T-helper 2 cell treated with Interferon-gamma antibody and Interleukin-4, amounts not matched to agents 5 μg/mL and 100 μg/mL, for 36 hours (primary cell): ENCODE measurements at regions not wholly inside any gene's neighbourhood (a gene's known extent, or its start where the extent isn't known, plus 50 kb on each side); places are given as distances from the start of the nearest gene placed in this dataset.
"Not testable (repeated sequence)": the region's sequence is repeated elsewhere in the genome, so short reads cannot be mapped to it uniquely, and the experiment has no call there.

Experiments
- DNase-seq: peaks from one replicate; pipeline ENCODE4 v3.0.0; 2021; ENCODE audit warnings: low spot score
- H3K27ac Mint-ChIP-seq: one replicate; pipeline ENCODE4 v1.8.0; 2021; ENCODE audit warnings: mild to moderate bottlenecking, mixed read lengths
- H3K27me3 Mint-ChIP-seq: one replicate; pipeline ENCODE4 v1.8.0; 2021; ENCODE audit warnings: low read depth, mixed read lengths
- H3K36me3 Mint-ChIP-seq: one replicate; pipeline ENCODE4 v1.8.0; 2021; ENCODE audit warnings: low read depth, mixed read lengths
- H3K4me1 Mint-ChIP-seq: one replicate; pipeline ENCODE4 v1.8.0; 2021; ENCODE audit warnings: low read depth, mixed read lengths
- H3K4me3 Mint-ChIP-seq: one replicate; pipeline ENCODE4 v1.8.0; 2022; ENCODE audit warnings: mild to moderate bottlenecking, moderate library complexity, mixed read lengths
- H3K9me3 Mint-ChIP-seq: one replicate; pipeline ENCODE4 v1.8.0; 2021; ENCODE audit warnings: mixed read lengths

DNA sequence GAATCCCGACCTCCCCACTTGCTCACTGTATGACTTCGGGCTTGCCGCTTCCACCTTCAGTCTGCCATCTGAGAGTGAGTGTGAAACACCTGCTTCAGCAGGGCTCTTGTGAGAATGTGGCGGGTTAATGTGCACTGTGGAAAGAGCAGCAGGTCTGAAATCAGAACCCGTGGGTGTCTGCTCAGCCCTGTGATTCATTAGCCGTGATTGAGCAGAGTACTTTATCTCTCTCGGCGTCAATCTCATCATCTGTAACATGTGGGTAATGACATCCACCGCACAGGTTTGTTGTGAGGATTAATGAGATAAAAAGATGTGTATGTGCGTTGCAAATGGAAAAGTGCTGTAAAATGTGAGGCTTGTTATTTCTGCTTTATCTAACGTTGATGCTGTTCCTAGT is 128.6 kb downstream of the LRATD1 start:
- Mint-ChIP-seq H3K4me1 (no peaks in the 10 kb centered on the region), H3K36me3 (no peaks in the 10 kb centered on the region), H3K27ac (no peak overlapping the region), H3K9me3 (no peaks in the 10 kb centered on the region), H3K4me3 (no peak overlapping the region), H3K27me3 (no peaks in the 10 kb centered on the region)
- no peak for DNase-seq

GRCh38 chr2:14773696-14774095 is 141.2 kb downstream of the LRATD1 start:
- Mint-ChIP-seq H3K27ac (no peak overlapping the region), H3K9me3 (no peaks in the 10 kb centered on the region)

DNA sequence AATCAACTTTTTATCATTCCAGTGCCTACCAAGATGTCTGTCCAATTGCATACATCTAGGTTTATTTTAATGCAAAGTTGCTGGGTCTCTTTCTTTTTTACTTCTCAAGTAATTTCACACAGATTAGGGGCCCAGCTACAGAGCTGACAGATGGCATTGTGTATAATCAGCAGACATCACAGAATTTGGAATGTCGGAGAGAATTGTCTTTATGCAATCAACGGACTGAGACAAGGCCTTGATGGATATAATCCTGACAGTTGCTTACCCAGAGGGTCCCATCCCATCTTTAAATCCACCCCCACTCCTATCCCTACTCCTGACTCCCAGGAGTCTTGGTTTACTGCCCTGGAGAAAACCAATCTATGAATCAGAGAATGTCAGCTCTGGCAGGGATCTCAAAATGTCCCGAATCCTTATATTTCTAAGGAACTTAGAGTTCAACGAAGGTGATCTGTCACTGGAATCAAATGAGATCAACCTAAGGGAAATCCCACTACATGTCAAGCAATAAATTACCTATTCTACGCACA is 142.0 kb downstream of the LRATD1 start:
- Mint-ChIP-seq H3K4me1 (no peaks in the 10 kb centered on the region), H3K36me3 (no peaks in the 10 kb centered on the region), H3K9me3 (no peaks in the 10 kb centered on the region), H3K27me3 (no peaks in the 10 kb centered on the region), H3K27ac (no peak overlapping the region), H3K4me3 (no peak overlapping the region)
- DNase-seq, result no peak

More at GRCh38 chr2:14773696-14774095, 141.2 kb downstream of the LRATD1 start:
- no peaks in the 10 kb centered on the region for H3K36me3 Mint-ChIP-seq
- no peaks in the 10 kb centered on the region for H3K4me1 Mint-ChIP-seq
- no peak overlapping the region for H3K4me3 Mint-ChIP-seq
- H3K27me3 Mint-ChIP-seq, result no peaks in the 10 kb centered on the region
- no peak for DNase-seq

DNA sequence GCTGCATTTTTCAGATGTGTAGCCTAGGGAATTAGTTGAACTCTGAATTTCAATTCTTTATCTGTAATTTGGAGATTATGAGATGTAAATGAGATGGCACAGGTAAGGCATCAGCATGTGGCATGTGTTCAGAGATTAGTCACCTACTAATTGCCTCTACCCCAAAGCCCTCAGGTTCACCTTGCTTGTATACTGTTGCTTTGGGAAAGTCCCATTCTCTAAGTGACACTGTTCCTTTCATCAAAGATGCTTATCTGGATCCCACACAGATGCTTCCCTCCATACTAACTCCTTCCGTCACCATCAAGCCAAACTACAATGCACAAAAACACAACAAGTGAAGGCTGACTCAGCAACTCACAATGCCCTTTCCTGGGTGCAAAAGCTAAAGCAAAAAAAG is 143.7 kb downstream of the LRATD1 start:
- no peak overlapping the region for H3K27ac Mint-ChIP-seq
- DNase-seq, result no peak
- H3K9me3 Mint-ChIP-seq, result no peaks in the 10 kb centered on the region
- H3K36me3 Mint-ChIP-seq, result no peaks in the 10 kb centered on the region
- no peaks in the 10 kb centered on the region for H3K27me3 Mint-ChIP-seq
- H3K4me3 Mint-ChIP-seq, result no peak overlapping the region
- H3K4me1 Mint-ChIP-seq, result no peaks in the 10 kb centered on the region

DNA sequence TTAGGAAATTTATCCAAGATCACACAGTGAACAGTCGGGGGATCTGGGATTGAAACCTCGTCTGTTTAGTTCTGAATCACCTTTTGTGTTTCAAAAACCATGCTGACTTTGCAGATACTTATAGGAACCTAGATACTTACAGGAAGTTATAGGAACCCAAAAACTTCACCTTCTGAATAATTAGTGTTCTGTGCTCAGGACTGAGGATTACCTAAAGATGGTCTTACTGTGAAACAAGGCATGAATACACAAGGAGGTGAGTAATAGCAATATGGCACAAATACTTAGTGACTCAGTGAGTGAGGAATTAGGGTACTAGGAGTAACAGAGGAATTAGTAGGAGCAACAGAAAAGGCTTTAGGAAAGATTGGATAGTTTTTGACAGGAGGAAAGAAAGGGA is 145.5 kb downstream of the LRATD1 start:
- no peak for DNase-seq
- Mint-ChIP-seq H3K4me3 (no peak overlapping the region), H3K4me1 (no peaks in the 10 kb centered on the region), H3K27me3 (no peaks in the 10 kb centered on the region), H3K36me3 (no peaks in the 10 kb centered on the region), H3K27ac (no peak overlapping the region), H3K9me3 (peaks cover 6% of the 10 kb centered on the region)

DNA sequence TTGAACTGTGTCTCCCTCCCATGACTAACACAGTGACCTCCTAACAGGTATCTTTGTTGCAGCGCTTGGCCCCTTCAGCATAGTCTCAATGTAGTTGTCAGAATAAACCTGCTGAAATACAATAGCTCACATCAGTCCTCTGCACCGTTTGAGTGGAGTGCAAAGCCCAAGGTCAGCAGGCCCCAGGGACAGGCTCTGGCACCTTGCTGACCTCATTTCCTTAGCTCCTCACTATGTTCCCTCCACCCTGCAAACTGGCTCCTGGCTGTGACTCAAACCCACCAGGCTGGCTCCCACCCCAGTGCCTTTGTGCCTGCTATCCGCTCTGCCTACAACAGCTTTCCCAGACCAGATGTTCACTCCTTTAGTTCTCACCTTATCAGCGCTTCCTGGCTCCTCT is 146.7 kb downstream of the LRATD1 start:
- no peak overlapping the region for H3K27ac Mint-ChIP-seq
- H3K27me3 Mint-ChIP-seq, result no peaks in the 10 kb centered on the region
- no peaks in the 10 kb centered on the region for H3K36me3 Mint-ChIP-seq
- H3K9me3 Mint-ChIP-seq, result peaks cover 6% of the 10 kb centered on the region
- H3K4me1 Mint-ChIP-seq, result no peaks in the 10 kb centered on the region
- DNase-seq, result no peak
- H3K4me3 Mint-ChIP-seq, result no peak overlapping the region

GRCh38 chr2:14781142-14781541 is 148.6 kb downstream of the LRATD1 start:
- H3K27ac Mint-ChIP-seq, result no peak overlapping the region
- peaks cover 6% of the 10 kb centered on the region for H3K9me3 Mint-ChIP-seq
- DNase-seq, result no peak
- H3K4me1 Mint-ChIP-seq, result no peaks in the 10 kb centered on the region
- no peaks in the 10 kb centered on the region for H3K36me3 Mint-ChIP-seq
- H3K27me3 Mint-ChIP-seq, result no peaks in the 10 kb centered on the region
- no peak overlapping the region for H3K4me3 Mint-ChIP-seq

- H3K4me3 Mint-ChIP-seq, H3K27me3 Mint-ChIP-seq, H3K27ac Mint-ChIP-seq, H3K4me1 Mint-ChIP-seq, H3K36me3 Mint-ChIP-seq, DNase-seq: not testable (repeated sequence)
- peaks cover 20% of the 10 kb centered on the region for H3K9me3 Mint-ChIP-seq
Observed at GRCh38 chr2:14788814-14789213, 156.3 kb downstream of the LRATD1 start.

DNA sequence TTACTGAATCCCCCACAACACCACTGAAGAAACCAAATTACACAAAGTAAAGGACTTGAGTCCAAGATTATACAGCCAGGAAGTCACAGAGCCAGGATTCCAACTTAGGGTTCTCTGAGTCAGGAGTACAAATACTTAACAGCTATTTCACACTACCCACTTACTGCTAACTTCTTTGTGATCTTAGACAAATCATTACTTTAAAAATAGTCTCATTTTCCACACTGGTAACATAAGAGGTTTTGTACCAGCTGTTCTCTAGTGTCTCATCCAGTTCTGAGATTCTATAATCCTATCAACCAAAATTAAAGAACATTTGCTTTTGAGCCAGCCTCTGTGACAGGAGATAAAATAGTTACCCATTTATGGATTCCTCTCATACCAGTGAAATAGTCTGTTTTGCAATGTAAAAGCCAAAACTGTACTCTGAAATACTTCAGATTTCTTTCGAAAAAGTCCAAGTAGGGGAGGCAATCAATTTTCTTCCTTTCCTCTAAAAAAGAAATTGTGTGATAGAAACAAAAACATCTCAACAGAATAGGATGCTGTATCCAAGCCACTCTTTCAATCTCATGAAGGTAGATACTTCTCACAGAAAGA is 157.6 kb downstream of the LRATD1 start:
- Mint-ChIP-seq H3K27me3 (no peaks in the 10 kb centered on the region), H3K36me3 (no peaks in the 10 kb centered on the region), H3K4me3 (no peak overlapping the region), H3K9me3 (peaks cover 20% of the 10 kb centered on the region), H3K27ac (no peak overlapping the region), H3K4me1 (no peaks in the 10 kb centered on the region)
- no peak for DNase-seq

DNA sequence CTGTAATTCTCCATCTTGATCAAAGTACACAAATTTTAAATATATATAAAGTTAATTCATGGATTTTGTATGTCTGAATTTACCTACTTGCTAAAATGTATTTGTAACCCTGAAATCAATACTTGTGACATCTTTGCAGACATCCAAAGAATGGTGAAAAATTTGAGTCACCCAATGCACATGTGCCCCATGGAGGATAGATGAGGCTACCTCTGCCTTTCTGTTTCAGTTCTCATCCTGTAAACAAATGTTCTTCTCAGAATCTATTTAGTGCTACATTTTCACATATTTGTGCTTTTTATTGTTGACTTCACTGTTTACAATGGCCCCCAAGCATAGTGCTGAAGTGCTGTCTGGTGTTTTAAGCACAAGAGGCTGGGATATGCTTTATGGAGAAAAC is 171.5 kb downstream of the LRATD1 start:
- no peaks in the 10 kb centered on the region for H3K4me1 Mint-ChIP-seq
- no peaks in the 10 kb centered on the region for H3K9me3 Mint-ChIP-seq
- DNase-seq, result no peak
- no peak overlapping the region for H3K4me3 Mint-ChIP-seq
- H3K36me3 Mint-ChIP-seq, result no peaks in the 10 kb centered on the region
- H3K27ac Mint-ChIP-seq, result no peak overlapping the region
- H3K27me3 Mint-ChIP-seq, result no peaks in the 10 kb centered on the region

- Mint-ChIP-seq H3K27me3 (no peaks in the 10 kb centered on the region), H3K4me3 (no peak overlapping the region), H3K27ac (no peak overlapping the region), H3K9me3 (no peaks in the 10 kb centered on the region), H3K4me1 (no peaks in the 10 kb centered on the region), H3K36me3 (no peaks in the 10 kb centered on the region)
- DNase-seq, result no peak
Observed at GRCh38 chr2:14804902-14805301, 172.4 kb downstream of the LRATD1 start.

DNA sequence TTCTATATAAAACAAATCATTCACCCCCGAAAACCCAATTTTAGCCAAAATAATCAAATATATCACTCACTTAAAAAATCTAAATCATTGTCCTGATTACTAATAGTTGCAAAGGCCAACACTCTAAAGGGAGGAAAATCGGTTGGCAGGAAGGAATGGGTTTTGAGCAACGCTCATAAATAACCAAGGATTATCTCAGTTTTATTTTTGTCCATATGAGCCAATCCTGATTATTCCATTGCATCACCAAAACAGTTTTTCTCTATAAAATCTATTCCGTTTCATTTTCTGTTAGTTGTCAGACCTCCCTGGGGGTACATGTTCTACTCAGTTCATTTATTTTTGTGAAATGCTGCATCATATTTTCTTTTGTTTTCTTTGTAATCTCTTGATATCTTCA is 174.1 kb downstream of the LRATD1 start:
- H3K36me3 Mint-ChIP-seq, result no peaks in the 10 kb centered on the region
- H3K9me3 Mint-ChIP-seq, result no peaks in the 10 kb centered on the region
- H3K4me1 Mint-ChIP-seq, result no peaks in the 10 kb centered on the region
- no peak overlapping the region for H3K27ac Mint-ChIP-seq
- H3K4me3 Mint-ChIP-seq, result no peak overlapping the region
- no peak for DNase-seq
- H3K27me3 Mint-ChIP-seq, result no peaks in the 10 kb centered on the region

- peaks cover 15% of the 10 kb centered on the region for H3K9me3 Mint-ChIP-seq
Observed at GRCh38 chr2:14815201-14815600, 182.7 kb downstream of the LRATD1 start.

DNA sequence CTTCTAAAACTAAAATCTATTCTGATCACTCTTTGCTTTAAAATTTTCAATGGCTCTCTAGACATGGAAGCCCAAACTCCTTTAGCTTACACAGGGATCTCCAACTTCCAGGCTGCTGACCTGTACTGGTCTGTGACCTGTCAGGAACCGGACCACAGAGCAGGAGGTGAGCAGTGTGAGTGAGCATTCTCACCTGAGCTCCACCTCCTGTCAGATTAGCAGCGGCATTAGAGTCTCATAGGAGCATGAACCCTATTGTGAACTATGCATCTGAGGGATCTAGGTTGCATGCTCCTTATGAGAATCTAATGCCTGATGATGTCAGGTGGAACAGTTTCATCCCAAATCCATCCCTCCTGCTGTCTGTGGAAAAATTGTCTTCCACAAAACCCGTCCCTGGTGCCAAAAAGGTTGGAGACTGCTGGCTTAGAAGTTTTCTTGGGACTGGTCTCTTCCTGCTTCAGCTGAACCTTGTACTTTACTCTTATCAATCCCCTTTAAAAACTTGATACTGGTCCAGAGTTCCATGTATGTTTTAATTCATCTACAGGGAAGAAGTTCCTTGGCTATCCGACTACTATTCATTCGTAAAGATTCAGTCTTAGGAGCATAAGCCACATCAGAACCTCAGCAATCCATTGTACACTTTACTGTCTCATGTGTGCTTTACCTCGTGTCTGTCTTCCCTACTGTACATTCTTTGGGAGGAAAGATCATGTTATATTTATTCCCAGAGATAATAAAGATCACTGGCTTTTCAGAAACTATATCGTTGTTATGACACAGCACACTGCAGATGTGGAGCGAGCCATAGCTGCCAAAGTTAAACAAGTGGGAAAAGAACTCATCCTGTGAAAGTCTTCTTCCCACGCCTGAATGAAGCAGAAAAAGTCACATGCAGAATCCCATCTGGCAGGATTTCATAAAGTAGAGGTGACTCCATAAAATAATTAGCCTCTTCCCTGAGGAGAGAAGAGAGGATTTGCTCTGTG is 183.8 kb downstream of the LRATD1 start:
- Mint-ChIP-seq H3K27me3 (no peaks in the 10 kb centered on the region), H3K4me1 (no peaks in the 10 kb centered on the region), H3K9me3 (peaks cover 17% of the 10 kb centered on the region), H3K36me3 (no peaks in the 10 kb centered on the region), H3K4me3 (no peak overlapping the region), H3K27ac (no peak overlapping the region)
- DNase-seq, result no peak

More at GRCh38 chr2:14815201-14815600, 182.7 kb downstream of the LRATD1 start:
- DNase-seq, result no peak
- Mint-ChIP-seq H3K27ac (no peak overlapping the region), H3K4me3 (no peak overlapping the region), H3K27me3 (no peaks in the 10 kb centered on the region), H3K4me1 (no peaks in the 10 kb centered on the region), H3K36me3 (no peaks in the 10 kb centered on the region)
